NCI-H1694 treated with DMSO at 0.1 percent for 48 hours (cell line): ENCODE measurements at regions not wholly inside any gene's neighbourhood (a gene's known extent, or its start where the extent isn't known, plus 50 kb on each side); places are given as distances from the start of the nearest gene placed in this dataset.

Experiments used
- DNase-seq: peaks from one replicate; lab custom pipeline; 2025; lab: John Stamatoyannopoulos, UW

- DNase-seq = no peak
Observed at GRCh38 chr7:91526404-91526803, 262.2 kb downstream of the FZD1 start.

DNA sequence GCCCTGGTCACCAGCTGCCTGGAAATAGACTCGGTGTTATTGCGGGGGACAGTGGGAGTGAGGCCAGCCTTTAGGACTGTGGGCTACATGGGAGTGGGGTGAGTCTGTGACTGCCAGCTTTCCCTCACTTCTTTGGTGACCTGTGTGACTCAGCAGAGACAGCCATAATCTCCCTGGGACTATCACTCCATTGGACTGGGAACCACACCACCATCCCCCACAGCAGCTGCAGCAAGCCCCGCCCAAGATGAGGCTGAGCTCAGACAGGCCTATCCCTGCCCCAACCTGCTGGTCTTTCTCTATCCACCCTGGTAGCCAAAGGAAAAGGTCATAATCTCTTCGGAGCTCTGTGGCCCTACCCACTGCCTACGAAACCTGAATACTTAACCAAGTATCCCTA lies 263.2 kb downstream of the FZD1 start:
- no peak for DNase-seq

GRCh38 chr7:91533996-91534395 lies 269.8 kb downstream of the FZD1 start:
- DNase-seq = no peak

GRCh38 chr7:91537260-91538152 lies 273.3 kb downstream of the FZD1 start:
- no peak for DNase-seq

- DNase-seq = no peak
Observed at GRCh38 chr7:91541641-91542040, 277.4 kb downstream of the FZD1 start.

- DNase-seq = no peak
Observed at GRCh38 chr7:91543646-91544045, 279.4 kb downstream of the FZD1 start.

- DNase-seq = no peak
Observed at GRCh38 chr7:91549878-91550277, 285.6 kb downstream of the FZD1 start.

DNA sequence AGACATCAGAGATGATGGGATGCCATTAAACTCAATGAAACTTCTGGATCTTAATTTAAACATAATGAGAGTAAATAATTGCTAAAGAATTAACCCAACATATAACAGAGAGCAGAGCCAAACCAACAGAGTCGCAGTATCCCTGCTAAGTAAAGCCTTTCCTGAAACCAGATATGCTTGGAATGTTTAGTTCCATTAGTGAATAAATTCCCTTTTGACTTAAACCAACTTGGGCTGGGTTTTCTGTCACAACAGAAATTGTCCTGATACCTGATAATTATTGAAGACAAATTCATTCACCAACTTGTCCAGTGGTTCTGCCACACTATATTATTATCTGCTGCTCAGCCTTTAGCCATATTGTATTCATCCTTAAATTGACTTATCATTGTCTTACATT lies 286.7 kb downstream of the FZD1 start:
- no peak for DNase-seq

DNA sequence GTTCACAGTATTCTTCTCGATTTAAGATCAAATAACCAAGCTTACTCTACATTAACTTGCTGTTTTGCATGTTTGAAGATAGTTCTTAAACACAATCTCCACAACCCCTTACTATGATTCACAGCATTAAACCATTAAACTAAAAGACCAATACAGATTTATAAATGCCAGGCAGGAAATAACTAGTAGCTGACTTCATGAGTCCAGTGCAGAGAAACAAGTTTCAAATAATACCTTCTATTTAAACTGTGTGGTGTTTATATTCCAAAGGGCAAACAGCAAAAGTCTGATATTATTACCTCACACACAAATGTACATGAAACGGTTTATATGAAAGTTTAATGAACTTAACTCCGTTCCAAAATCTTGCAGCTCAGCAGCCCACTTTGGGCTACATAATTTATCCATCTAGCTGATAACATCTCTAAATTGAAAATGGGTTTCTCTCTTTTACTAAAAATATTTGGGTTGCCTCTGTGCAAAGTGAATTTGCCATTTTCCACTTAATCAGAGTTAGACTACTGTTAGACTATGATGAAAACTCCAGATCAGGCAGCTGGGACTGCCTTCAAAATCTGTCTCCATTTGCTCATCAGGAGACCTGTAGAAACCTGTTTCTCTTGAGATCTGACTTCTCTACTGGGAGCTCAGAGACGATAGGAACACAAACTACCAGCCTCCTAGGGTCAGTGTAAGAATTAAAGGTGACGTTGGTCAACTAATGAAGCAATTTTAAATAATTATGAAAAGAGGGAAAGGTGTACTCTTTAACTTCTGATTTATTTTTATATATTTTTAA lies 287.3 kb downstream of the FZD1 start:
- DNase-seq = no peak

- DNase-seq = no peak
Observed at GRCh38 chr7:91553410-91553895, 289.2 kb downstream of the FZD1 start.

GRCh38 chr7:91554883-91555282 lies 290.6 kb downstream of the FZD1 start:
- DNase-seq = no peak

DNA sequence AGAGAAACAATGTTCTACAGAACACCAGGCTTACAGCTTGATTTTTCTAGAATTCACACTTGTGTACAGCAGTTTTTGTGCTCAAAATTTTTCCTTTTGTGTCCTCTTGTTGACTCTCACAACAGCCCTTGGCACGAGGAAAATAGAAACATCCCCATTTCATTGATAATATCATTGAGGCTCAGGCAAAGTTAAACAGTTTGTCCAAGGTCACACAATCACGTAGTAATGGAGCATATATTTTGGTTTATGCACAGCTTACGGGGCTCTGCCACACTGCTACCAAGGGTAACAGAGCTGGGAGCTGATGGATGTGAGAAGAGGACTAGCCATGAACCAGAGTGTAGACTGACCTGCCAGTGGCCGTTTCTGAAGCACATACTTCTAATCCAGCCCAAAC lies 292.0 kb downstream of the FZD1 start:
- DNase-seq = no peak

- no peak for DNase-seq
Observed at GRCh38 chr7:91556956-91557650, 292.9 kb downstream of the FZD1 start.

- DNase-seq = no peak
Observed at GRCh38 chr7:91557789-91558404, 293.7 kb downstream of the FZD1 start.

DNA sequence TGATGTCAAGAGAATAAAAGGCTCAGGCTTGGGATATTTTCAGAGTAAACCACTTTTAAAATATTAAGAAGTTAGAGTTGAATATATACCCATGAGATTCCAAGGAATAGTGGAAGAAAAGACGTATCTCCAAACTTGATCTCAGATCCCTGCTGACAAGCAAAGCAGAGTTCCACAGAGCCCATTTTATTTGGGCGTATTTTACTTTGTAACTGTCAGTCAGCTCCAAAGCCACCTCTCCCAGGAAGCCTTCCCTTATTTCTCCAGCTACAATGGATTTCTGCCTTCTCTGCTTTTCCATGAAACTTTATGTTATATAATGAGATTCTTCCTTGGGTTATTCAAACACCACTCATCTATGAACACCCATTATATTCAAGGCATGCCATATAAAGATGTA lies 295.7 kb downstream of the FZD1 start:
- no peak for DNase-seq

DNA sequence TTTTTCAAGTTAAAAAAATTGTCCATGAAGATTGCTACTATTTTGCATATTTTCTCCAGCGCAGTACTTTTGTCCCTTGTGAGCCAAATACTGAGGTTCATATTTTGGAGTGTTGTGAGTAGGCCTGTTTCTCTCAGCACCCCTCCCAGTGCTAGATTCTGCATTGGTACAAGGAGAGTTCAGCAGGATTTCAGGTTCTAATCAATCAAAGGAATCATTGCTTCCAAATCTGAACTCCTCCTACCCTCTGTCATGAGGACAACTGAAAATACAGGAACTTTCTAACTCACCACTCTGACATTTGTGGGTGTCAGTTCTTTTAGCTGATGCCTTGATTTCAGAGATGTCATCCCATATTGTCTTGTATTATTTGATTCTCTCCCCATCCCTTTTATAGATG lies 299.9 kb downstream of the FZD1 start:
- DNase-seq = no peak

GRCh38 chr7:91564541-91564940 lies 300.3 kb downstream of the FZD1 start:
- DNase-seq = no peak

DNA sequence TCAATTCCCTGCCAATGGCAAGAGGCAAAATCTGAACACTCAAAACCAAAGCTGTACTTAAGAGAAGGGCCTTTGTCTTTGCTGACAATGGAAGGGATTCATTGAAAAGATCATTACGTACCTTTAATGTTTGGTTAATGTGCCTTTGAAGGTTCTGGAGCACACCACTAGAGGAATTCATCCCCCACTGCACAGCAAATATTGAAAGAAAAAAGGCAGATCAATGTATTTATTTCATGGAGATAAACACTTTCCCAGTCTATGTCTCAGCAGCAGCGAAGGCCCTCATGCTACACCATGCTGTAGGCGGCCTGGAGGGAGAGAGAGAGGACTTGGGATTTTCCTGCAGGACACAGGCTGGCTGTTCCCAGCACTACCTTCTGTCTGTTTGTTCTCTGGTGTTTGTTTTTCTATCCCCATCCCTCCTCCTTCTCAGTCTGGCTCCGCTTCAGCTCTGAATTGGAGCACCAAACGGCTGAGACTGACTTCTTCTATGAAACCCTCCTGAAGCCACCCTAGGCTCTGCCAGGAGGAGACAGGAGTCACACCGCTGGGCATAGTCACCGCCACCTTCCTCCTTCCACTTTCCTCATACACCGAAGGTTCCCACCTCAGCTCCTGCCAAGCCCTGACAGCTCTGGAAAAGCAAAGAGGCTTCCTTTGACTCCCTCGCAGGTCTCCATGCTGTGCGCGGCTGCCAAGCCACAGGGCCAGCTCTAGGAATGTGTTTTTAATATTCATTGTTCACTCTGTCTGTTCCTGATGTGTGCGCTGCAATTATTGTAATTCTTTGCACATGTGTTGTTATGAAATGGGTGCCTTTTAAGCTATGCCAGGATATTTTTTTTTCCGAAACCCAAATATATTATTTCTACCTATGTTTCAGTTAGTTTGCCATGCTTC lies 301.5 kb downstream of the FZD1 start:
- DNase-seq = peak; percentile 92

- peak; percentile 85 for DNase-seq
Observed at GRCh38 chr7:91566402-91566732, 302.1 kb downstream of the FZD1 start.

- DNase-seq = peak; percentile 37
Observed at GRCh38 chr7:91567081-91568012, 303.1 kb downstream of the FZD1 start.
